GM19438 (cell line): ENCODE measurements at regions not wholly inside any gene's neighbourhood (a gene's known extent, or its start where the extent isn't known, plus 50 kb on each side); places are given as distances from the start of the nearest gene placed in this dataset.

Experiments used
- ATAC-seq: cut with Tn5 transposase; IDR thresholded peaks from one replicate; pipeline ENCODE4 v1.9.1; 2021; ENCODE audit warnings: low read depth; ENCODE audit not compliant: unreplicated experiment

DNA sequence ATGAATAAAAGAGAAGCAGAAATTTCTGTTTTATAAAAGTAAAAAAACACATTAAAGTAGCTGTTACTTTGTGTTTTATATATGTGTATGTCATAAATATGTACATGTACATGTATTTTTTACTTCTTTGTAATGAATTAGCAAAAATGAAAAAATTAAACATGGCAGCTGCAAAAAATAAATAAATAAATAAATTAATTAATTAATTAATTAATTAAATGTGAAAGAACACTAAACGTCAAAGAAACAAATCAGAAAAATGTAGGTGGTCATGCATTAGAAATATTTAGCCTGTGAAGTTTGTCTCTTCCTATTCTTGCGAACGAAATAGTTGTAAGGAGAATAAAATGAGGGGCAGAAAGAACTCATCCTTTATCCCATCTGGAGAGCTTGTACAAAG is 357.0 kb downstream of the ZIC4 start:
- ATAC-seq = no peak

DNA sequence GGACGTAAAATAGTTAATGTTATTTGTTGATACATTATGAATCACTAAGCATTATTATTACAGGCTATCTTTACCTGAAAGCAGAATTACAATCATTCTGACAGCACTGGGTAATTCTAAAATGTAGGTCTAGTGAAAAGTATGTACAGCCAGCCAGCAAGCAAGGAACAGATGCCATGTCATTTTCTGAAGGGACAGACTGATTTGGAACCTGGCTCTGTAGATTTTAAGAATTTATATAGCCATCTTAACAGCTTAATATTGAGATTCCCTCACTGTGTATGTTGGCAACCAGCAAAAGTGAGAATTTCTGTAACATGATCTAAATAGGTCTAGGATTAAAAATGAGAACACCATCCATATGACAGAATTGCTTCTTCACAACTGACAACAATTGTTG is 359.4 kb downstream of the ZIC4 start:
- no peak for ATAC-seq

- ATAC-seq = no peak
These were observed 367.9 kb downstream of the ZIC4 start for GRCh38 chr3:147038481-147038880.

- no peak for ATAC-seq
These were observed 372.0 kb downstream of the ZIC4 start for GRCh38 chr3:147034359-147034758.

DNA sequence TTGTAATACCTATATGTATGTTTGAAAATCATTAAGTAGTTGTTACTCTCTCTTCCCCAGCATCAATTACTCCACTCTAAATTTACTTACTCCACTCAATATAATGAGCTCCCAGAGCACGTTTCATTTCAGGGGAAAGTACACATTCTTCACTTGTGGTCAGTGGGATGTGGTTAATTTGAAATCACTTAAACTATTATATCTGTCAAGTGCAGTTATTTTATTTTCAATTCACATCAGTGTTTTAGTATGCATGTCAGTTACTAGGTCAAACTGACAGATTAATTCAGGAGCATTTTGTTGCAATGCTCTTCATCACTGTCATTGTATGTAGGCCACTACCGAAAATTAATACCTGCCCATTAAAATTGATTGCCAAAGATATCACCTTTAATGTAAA is 376.1 kb downstream of the ZIC4 start:
- ATAC-seq = no peak

- ATAC-seq = no peak
These were observed 391.0 kb downstream of the ZIC4 start for GRCh38 chr3:147015334-147015733.

GRCh38 chr3:147008886-147009285 is 397.5 kb downstream of the ZIC4 start:
- ATAC-seq = no peak

DNA sequence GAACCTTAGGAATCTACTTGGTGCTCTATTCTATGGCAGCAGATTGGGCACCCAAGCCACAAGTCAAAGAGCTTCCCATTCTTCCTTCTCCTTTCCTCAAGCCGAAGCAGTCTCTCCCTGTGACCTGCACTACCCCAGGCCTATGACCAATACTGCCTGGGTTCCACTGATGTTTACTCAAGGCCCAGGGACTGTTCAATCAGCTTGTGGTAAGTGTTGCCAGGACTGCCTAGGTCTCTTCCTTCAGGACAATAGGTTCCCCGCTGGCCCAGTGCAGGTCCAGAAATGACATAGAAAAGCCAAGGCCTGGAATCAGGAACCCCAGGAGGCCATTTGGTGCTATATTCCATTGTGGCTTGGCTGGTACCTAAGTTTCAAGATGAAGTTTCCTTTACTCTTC is 397.9 kb downstream of the ZIC4 start:
- ATAC-seq = no peak

- no peak for ATAC-seq
These were observed 398.6 kb downstream of the ZIC4 start for GRCh38 chr3:147007736-147008245.

DNA sequence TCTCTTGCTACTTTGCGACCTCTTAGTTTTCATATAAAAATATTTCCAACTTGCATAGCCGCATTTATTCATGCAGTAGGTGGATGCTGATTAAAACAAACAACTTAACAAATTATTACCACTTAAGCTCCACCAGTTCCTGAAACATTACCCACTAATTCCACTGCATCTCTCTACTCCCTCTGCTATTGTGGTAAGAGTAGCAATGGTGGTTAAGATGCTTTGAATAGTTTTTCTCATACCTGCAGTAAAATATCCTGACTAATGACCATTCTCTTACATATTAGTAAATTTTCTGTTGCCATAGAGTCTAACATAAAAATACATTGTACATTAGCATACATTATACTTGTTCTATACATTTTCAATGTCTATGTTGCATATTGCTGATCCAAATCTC is 397.6 kb upstream of the PLSCR5 start:
- no peak for ATAC-seq

- ATAC-seq = no peak
These were observed 395.1 kb upstream of the PLSCR5 start for GRCh38 chr3:147000274-147000673.

DNA sequence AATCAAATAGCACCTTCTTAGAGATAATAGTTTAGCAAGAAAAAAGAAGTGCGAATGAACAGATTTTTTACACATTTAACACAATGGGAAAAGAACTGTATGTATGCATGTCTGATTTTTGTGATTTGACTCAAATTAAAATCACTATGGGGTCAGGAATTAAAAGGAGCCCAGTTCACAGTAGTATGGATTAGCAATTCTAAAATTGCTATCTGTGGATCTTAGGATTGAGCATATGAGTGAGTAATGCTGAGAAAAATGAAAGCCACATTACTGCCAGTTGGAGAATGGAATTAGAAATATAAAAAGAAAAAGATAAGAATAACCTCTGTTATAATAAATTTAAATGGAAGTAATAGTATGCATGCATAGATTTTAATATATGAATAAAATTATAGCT is 386.8 kb upstream of the PLSCR5 start:
- ATAC-seq = no peak

GRCh38 chr3:146975476-146975875 is 370.3 kb upstream of the PLSCR5 start:
- ATAC-seq = no peak

DNA sequence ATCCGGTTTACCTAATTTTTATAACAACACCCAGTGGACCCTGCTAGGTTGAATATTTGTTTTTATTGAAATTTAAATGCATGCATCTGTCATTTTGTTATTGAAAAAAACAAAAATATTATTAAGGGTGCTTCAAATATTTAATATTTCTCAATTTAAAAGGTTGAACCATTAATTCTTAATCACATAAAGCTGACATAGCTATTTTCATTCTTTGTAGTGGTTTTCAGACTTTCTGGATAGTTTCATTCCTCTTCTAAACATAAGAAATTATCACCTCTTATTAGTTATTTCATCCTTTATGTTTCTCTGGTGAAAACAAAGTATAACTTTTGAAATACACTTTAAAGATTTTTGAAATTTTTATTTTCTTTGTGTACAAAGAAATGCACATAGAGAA is 369.9 kb upstream of the PLSCR5 start:
- no peak for ATAC-seq

- no peak for ATAC-seq
These were observed 368.9 kb upstream of the PLSCR5 start for GRCh38 chr3:146974001-146974400.

DNA sequence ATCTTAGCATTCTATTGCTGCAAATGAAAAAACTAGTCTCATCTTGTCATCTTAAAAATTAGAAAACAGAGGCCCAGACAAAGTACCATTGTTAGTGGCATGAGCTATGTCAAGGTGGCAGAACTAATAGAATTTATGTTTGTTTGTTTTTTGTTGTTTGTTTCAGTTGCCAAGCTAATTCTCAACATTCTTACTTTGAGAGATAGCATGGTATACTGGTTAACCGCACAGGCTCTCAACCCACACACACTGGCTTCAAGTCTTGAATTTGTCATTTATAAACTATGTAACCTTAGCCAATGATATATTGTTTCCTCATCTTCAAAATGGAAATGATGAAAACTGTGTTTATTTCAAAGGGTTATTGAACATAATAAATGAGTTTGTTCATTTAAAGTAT is 367.6 kb upstream of the PLSCR5 start:
- no peak for ATAC-seq

DNA sequence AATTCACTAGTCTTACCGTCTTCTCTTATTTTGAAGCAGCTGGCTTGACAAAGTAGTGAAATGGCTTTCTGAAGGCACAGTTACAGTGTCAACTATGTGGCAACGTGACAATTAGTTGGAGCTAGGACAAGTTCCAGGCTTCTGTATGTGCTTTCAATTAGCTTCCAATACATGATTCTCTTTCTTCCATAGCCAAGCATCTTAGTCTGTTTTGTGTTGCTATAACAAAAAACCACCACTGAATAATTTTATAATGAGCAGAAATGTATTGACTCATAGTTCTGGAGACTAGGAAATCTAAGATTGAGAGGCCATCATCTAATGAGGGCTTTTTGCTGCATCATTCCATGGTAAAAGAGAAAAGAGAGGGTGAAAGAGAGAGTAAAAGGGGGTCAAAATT is 365.1 kb upstream of the PLSCR5 start:
- ATAC-seq = no peak

DNA sequence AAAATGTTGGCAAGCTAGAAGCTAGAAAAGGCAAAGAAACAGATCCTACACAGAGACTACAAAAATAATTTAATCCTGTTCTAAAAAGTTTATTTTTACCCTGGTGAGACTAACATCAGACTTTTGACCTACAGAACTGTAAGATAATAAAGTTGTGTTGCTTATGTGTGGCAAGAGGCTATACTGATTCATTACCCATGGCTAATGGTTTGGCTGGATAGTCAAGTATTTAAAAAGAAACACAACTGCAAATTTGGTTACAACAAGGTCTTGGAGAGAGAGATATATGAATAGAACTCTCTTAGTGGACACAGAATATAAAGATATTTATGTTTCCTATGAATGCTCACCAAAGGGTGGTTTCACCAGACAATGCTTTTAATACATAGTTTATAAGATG is 364.2 kb upstream of the PLSCR5 start:
- ATAC-seq = no peak

- ATAC-seq = no peak
These were observed 363.1 kb upstream of the PLSCR5 start for GRCh38 chr3:146968204-146968651.

- no peak for ATAC-seq
These were observed 362.6 kb upstream of the PLSCR5 start for GRCh38 chr3:146967783-146968182.

DNA sequence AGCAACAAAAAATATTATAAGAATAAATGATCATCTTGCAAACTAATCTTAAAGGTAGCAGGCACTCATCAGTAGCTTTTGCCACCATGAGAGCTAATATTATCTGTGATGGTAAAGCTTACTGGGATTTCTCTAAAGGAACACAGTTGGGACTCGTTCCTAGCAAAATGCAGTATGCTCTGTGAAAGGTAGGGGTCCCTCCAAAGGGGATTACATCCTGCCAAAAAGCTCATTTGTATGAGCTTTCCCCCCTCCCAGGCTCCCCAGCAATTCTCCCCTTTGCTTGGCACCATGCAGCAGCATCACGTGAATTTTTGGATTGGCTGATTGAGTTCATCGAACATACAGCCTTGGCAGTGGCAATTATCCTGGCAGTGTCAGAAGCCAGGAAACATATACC is 361.0 kb upstream of the PLSCR5 start:
- no peak for ATAC-seq

DNA sequence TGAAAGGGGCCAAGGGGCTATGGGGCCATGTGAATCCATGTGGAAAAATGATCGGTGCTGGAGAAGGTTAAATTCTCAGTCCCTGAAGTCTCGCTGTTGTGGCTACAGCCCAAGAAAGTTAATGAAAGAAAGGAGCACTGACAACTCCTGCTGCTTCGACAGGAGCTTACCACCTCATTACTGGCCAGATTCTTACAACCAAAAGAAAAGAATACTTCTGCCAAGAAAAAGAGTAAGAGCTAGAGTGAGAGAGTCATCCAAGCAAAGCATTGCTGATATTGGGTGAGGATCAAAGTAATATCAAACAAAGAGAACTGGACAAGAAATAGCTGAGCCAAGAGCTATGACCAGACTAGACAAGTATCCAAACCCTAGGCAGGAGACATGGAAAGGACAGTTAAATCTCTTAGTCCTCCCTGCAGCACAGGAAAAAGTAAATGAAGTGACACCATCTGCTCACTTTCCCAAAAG is 348.4 kb upstream of the PLSCR5 start:
- no peak for ATAC-seq

DNA sequence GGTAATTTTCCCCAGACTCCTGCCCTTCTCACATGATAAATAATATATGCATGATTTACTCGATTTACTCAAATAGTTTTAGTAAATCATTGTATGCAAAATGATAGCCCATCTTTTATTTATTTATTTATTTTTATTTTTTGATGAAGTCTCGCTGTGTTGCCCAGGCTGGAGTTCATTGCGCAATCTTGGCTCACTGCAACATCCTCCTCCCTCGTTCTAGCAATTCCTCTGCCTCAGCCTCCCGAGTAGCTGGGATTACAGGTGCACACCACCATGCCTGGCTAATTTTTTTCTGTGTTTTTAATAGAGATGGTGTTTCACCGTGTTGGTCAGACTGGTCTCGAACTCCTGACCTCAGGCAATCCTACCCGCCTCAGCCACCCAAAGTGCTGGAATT is 343.8 kb upstream of the PLSCR5 start:
- no peak for ATAC-seq
